SH-SY5Y (cell line): ENCODE measurements at regions not wholly inside any gene's neighbourhood (a gene's known extent, or its start where the extent isn't known, plus 50 kb on each side); places are given as distances from the start of the nearest gene placed in this dataset.

Experiments
- GATA2 ChIP-seq: IDR thresholded peaks from 2 replicates; pipeline ENCODE4 v1.6.1; 2011; ENCODE audit warnings: mild to moderate bottlenecking, low read depth, low read length
- GATA3 ChIP-seq: IDR thresholded peaks from 2 replicates; pipeline ENCODE4 v1.6.1; 2011; ENCODE audit warnings: low read depth, mild to moderate bottlenecking, low read length, moderate library complexity

DNA sequence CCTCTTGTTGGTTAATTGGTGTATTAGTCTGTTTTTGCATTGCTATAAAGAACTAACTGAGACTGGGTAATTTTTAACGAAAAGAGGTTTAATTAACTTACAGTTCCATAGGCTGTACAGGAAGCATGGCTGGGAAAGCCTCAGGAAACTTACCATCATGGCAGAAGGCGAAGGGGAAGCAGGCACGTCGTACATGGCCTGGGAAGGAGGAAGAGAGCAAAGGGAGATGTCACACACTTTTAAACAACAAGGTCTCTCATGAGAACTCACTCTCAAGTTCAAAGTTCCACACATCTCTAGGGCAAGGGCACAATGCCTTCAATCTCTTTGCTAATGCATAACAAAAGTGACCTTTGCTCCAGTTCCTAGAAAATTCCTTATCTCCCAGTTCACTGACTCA, 125.0 kb upstream of the IRX5 start:
- TF ChIP-seq GATA2 (no peak), GATA3 (no peak)
